ENCODE measurements at regions not wholly inside any gene's neighbourhood (a gene's known extent, or its start where the extent isn't known, plus 50 kb on each side); places are given as distances from the start of the nearest gene placed in this dataset.

DNA sequence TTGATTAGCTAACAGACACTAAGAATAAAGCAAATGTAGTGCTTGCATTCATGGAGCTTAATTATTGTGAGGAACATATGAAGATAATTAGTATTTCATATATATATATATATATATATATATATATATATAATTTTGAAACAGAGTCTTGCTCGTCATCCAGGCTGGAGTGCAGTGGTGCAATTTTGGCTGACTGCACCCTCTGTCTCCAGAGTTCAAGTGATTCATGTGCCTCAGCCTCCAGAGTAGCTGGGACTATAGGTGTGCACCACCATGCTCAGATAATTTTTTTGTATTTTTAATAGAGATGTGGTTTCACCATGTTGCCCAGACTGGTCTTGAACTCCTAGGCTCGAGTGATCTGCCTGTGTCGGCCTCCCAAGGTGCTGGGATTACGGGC is 1091.6 kb upstream of the TMEM132C start (continued):
- TF ChIP-seq, protein P1, sequence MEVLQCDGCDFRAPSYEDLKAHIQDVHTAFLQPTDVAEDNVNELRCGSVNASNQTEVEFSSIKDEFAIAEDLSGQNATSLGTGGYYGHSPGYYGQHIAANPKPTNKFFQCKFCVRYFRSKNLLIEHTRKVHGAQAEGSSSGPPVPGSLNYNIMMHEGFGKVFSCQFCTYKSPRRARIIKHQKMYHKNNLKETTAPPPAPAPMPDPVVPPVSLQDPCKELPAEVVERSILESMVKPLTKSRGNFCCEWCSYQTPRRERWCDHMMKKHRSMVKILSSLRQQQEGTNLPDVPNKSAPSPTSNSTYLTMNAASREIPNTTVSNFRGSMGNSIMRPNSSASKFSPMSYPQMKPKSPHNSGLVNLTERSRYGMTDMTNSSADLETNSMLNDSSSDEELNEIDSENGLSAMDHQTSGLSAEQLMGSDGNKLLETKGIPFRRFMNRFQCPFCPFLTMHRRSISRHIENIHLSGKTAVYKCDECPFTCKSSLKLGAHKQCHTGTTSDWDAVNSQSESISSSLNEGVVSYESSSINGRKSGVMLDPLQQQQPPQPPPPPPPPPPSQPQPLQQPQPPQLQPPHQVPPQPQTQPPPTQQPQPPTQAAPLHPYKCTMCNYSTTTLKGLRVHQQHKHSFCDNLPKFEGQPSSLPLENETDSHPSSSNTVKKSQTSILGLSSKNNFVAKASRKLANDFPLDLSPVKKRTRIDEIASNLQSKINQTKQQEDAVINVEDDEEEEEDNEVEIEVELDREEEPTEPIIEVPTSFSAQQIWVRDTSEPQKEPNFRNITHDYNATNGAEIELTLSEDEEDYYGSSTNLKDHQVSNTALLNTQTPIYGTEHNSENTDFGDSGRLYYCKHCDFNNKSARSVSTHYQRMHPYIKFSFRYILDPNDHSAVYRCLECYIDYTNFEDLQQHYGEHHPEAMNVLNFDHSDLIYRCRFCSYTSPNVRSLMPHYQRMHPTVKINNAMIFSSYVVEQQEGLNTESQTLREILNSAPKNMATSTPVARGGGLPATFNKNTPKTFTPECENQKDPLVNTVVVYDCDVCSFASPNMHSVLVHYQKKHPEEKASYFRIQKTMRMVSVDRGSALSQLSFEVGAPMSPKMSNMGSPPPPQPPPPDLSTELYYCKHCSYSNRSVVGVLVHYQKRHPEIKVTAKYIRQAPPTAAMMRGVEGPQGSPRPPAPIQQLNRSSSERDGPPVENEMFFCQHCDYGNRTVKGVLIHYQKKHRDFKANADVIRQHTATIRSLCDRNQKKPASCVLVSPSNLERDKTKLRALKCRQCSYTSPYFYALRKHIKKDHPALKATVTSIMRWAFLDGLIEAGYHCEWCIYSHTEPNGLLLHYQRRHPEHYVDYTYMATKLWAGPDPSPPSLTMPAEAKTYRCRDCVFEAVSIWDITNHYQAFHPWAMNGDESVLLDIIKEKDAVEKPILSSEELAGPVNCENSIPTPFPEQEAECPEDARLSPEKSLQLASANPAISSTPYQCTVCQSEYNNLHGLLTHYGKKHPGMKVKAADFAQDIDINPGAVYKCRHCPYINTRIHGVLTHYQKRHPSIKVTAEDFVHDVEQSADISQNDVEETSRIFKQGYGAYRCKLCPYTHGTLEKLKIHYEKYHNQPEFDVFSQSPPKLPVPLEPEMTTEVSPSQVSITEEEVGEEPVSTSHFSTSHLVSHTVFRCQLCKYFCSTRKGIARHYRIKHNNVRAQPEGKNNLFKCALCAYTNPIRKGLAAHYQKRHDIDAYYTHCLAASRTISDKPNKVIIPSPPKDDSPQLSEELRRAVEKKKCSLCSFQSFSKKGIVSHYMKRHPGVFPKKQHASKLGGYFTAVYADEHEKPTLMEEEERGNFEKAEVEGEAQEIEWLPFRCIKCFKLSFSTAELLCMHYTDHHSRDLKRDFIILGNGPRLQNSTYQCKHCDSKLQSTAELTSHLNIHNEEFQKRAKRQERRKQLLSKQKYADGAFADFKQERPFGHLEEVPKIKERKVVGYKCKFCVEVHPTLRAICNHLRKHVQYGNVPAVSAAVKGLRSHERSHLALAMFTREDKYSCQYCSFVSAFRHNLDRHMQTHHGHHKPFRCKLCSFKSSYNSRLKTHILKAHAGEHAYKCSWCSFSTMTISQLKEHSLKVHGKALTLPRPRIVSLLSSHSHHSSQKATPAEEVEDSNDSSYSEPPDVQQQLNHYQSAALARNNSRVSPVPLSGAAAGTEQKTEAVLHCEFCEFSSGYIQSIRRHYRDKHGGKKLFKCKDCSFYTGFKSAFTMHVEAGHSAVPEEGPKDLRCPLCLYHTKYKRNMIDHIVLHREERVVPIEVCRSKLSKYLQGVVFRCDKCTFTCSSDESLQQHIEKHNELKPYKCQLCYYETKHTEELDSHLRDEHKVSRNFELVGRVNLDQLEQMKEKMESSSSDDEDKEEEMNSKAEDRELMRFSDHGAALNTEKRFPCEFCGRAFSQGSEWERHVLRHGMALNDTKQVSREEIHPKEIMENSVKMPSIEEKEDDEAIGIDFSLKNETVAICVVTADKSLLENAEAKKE (CRISPR knock-in tag; IDR thresholded peaks at IDR 0.05) = no peak
- TF ChIP-seq EZH2 (IDR thresholded peaks at IDR 0.05; ENCODE audit: low read depth, unreplicated experiment) (no peak), POLR2AphosphoS5 (IDR thresholded peaks at IDR 0.05; ENCODE audit: low read depth) (no peak)
- TF ChIP-seq, protein P2, sequence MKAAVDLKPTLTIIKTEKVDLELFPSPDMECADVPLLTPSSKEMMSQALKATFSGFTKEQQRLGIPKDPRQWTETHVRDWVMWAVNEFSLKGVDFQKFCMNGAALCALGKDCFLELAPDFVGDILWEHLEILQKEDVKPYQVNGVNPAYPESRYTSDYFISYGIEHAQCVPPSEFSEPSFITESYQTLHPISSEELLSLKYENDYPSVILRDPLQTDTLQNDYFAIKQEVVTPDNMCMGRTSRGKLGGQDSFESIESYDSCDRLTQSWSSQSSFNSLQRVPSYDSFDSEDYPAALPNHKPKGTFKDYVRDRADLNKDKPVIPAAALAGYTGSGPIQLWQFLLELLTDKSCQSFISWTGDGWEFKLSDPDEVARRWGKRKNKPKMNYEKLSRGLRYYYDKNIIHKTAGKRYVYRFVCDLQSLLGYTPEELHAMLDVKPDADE (IDR thresholded peaks at IDR 0.05) = no peak

DNA sequence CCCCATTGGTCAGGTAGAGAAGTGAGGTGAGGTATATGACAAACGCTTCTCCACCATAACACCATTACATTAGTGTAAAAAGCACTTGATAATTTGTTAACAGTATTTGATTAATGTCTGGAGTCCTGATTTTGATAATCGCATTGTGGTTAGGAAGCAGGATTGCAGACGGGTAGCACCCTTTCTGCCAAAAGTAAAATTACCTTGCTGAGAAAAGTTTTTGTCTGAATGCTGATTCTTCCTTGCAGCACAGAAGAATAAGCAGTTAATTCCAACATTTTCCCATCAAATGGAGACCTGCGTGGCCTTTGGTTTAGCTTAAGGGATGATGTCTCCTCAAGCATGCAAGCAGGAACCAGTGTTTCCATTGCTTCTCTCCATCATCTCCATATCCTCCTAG is 1090.2 kb upstream of the TMEM132C start:
- ATAC-seq = no peak
- DNase-seq (ENCODE audit: low spot score) = peak; percentile 3
- H3K9me2 ChIP-seq (ENCODE audit: insufficient read depth) = no peaks in the 10 kb centered on the region
- peaks cover 4% of the 10 kb centered on the region for H3K27me3 Mint-ChIP-seq (ENCODE audit: insufficient read depth, low read depth, poor library complexity)
- peaks cover 50% of the 10 kb centered on the region for H3K36me3 Mint-ChIP-seq (ENCODE audit: low read depth)
- no peaks in the 10 kb centered on the region for H3K79me2 ChIP-seq (replicated peaks; ENCODE audit: insufficient read depth)
- peaks cover 5% of the 10 kb centered on the region; the same call in 1 of the 2 replicates for H3K36me3 ChIP-seq (ENCODE audit: insufficient read depth)
- no peaks in the 10 kb centered on the region for H3K4me1 Mint-ChIP-seq
- H3K4me2 ChIP-seq = no peak overlapping the region
- no peak overlapping the region for H2AFZ ChIP-seq
- H3F3A ChIP-seq (replicated peaks; ENCODE audit: low read depth) = no peaks in the 10 kb centered on the region
- no peaks in the 10 kb centered on the region for H3K27me3 ChIP-seq (ENCODE audit: insufficient read depth)
- no peak overlapping the region for H3K4me3 ChIP-seq
- no peak overlapping the region for H3K27ac Mint-ChIP-seq
- H3K4me3 Mint-ChIP-seq = no peak overlapping the region
- no peaks in the 10 kb centered on the region for H4K20me1 ChIP-seq (replicated peaks; ENCODE audit: insufficient read depth)
- H3K27ac ChIP-seq (ENCODE audit: low read depth) = no peak overlapping the region
- H3K9me3 Mint-ChIP-seq = peaks cover 93% of the 10 kb centered on the region
- H3K4me1 ChIP-seq (ENCODE audit: insufficient read depth) = no peaks in the 10 kb centered on the region
- TF ChIP-seq, protein P3, sequence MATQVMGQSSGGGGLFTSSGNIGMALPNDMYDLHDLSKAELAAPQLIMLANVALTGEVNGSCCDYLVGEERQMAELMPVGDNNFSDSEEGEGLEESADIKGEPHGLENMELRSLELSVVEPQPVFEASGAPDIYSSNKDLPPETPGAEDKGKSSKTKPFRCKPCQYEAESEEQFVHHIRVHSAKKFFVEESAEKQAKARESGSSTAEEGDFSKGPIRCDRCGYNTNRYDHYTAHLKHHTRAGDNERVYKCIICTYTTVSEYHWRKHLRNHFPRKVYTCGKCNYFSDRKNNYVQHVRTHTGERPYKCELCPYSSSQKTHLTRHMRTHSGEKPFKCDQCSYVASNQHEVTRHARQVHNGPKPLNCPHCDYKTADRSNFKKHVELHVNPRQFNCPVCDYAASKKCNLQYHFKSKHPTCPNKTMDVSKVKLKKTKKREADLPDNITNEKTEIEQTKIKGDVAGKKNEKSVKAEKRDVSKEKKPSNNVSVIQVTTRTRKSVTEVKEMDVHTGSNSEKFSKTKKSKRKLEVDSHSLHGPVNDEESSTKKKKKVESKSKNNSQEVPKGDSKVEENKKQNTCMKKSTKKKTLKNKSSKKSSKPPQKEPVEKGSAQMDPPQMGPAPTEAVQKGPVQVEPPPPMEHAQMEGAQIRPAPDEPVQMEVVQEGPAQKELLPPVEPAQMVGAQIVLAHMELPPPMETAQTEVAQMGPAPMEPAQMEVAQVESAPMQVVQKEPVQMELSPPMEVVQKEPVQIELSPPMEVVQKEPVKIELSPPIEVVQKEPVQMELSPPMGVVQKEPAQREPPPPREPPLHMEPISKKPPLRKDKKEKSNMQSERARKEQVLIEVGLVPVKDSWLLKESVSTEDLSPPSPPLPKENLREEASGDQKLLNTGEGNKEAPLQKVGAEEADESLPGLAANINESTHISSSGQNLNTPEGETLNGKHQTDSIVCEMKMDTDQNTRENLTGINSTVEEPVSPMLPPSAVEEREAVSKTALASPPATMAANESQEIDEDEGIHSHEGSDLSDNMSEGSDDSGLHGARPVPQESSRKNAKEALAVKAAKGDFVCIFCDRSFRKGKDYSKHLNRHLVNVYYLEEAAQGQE (IDR thresholded peaks at IDR 0.05; ENCODE audit: unreplicated experiment) = no peak
- TF ChIP-seq POLR2AphosphoS5 (IDR thresholded peaks at IDR 0.05; ENCODE audit: low read depth) = no peak
- TF ChIP-seq JUNB (IDR thresholded peaks at IDR 0.05; ENCODE audit: unreplicated experiment) = no peak
- no peak for TF ChIP-seq EZH2 (IDR thresholded peaks at IDR 0.05; ENCODE audit: low read depth, unreplicated experiment)
- TF ChIP-seq NANOG (IDR thresholded peaks at IDR 0.05; ENCODE audit: borderline replicate concordance) = no peak
- TF ChIP-seq, protein P4, sequence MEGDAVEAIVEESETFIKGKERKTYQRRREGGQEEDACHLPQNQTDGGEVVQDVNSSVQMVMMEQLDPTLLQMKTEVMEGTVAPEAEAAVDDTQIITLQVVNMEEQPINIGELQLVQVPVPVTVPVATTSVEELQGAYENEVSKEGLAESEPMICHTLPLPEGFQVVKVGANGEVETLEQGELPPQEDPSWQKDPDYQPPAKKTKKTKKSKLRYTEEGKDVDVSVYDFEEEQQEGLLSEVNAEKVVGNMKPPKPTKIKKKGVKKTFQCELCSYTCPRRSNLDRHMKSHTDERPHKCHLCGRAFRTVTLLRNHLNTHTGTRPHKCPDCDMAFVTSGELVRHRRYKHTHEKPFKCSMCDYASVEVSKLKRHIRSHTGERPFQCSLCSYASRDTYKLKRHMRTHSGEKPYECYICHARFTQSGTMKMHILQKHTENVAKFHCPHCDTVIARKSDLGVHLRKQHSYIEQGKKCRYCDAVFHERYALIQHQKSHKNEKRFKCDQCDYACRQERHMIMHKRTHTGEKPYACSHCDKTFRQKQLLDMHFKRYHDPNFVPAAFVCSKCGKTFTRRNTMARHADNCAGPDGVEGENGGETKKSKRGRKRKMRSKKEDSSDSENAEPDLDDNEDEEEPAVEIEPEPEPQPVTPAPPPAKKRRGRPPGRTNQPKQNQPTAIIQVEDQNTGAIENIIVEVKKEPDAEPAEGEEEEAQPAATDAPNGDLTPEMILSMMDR (conservative IDR thresholded peaks at IDR 0.05; ENCODE audit: low read depth in 2 of 2) = no peak
- no peak for TF ChIP-seq STAT1 (IDR thresholded peaks at IDR 0.05; ENCODE audit: unreplicated experiment)
